DND-41 (cell line): ENCODE measurements at regions not wholly inside any gene's neighbourhood (a gene's known extent, or its start where the extent isn't known, plus 50 kb on each side); places are given as distances from the start of the nearest gene placed in this dataset.
"Not testable (repeated sequence)": the region's sequence is repeated elsewhere in the genome, so short reads cannot be mapped to it uniquely, and the experiment has no call there.

Source experiments
- EZH2 ChIP-seq: IDR thresholded peaks from 3 replicates; pipeline ENCODE4 v1.6.1; 2012; ENCODE audit warnings: borderline replicate concordance, low read depth, mild to moderate bottlenecking, moderate library complexity, low read length, inconsistent platforms; ENCODE audit not compliant: severe bottlenecking
- TF ChIP-seq, protein P1 (sequence below): IDR thresholded peaks from 2 replicates; pipeline ENCODE4 v1.5.1; 2012; ENCODE audit warnings: borderline replicate concordance, low read length, moderate library complexity, mild to moderate bottlenecking; ENCODE audit not compliant: poor library complexity, severe bottlenecking; ENCODE audit errors: extremely low read depth

DNA sequence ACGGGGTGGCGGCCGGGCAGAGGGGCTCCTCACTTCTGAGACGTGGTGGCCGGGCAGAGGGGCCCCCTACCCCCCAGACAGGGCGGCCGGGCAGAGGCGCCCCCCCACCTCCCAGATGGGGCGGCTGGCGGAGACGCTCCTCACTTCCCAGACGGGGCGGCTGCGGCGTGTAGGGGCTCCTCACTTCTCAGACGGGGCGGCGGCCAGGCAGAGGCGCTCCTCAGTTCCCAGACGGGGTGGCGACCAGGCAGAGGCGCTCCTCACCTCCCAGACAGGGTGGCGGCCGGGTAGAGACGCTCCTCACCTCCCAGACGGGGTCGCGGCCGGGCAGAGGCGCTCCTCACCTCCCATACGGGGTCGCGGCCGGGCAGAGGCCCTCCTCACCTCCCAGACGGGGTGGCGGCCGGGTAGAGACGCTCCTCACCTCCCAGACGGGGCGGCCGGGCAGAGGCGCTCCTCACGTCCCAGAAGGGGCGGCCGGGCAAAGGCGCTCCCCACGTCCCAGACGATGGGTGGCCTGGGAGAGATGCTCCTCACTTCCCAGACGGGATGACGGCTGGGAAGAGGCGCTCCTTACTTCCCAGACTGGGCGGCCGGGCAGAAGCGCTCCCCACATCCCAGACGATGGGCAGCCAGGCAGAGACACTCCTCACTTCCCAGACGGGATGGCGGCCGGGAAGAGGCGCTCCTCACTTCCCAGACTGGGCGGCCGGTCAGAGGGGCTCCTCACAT, 536.6 kb upstream of the TUSC1 start:
- not testable (repeated sequence) for TF ChIP-seq EZH2
- TF ChIP-seq, protein P1, sequence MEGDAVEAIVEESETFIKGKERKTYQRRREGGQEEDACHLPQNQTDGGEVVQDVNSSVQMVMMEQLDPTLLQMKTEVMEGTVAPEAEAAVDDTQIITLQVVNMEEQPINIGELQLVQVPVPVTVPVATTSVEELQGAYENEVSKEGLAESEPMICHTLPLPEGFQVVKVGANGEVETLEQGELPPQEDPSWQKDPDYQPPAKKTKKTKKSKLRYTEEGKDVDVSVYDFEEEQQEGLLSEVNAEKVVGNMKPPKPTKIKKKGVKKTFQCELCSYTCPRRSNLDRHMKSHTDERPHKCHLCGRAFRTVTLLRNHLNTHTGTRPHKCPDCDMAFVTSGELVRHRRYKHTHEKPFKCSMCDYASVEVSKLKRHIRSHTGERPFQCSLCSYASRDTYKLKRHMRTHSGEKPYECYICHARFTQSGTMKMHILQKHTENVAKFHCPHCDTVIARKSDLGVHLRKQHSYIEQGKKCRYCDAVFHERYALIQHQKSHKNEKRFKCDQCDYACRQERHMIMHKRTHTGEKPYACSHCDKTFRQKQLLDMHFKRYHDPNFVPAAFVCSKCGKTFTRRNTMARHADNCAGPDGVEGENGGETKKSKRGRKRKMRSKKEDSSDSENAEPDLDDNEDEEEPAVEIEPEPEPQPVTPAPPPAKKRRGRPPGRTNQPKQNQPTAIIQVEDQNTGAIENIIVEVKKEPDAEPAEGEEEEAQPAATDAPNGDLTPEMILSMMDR: not testable (repeated sequence)
